ENCODE measurements at regions not wholly inside any gene's neighbourhood (a gene's known extent, or its start where the extent isn't known, plus 50 kb on each side); places are given as distances from the start of the nearest gene placed in this dataset.
A peak's percentile ranks its signal among the peaks of the same experiment; 100 is the strongest.
"Not testable (repeated sequence)": the region's sequence is repeated elsewhere in the genome, so short reads cannot be mapped to it uniquely, and the experiment has no call there.

DNA sequence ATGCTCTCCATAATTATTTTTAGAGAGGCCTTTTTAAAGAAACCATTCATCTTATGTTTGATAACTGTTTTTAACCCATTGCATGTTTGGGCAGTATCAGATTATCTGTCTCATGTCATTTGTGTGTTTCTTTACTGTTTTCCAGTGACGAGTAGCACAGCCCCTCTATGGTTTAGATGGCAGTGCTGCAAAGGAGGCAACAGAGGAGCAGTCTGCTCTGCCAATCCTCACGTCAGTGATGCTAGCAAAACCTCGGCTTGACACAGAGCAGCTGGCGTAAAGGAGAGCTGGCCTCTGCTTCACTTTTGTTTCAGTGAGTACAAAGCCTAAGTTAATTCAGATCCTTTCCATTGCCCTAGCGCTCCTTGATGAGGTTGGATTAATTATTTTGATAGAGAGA is 80.4 kb upstream of the GARIN1A start:
- no peak for ATAC-seq
- Histone ChIP-seq H3K27ac (no peak overlapping the region), H3K27me3 (no peaks in the 10 kb centered on the region), H3K9me3 (no peaks in the 10 kb centered on the region), H3K4me3 (no peak overlapping the region), H3K36me3 (peaks cover 0 to 16% of the 10 kb centered on the region in 2 donors), H3K4me1 (no peaks in the 10 kb centered on the region)
- no peak for DNase-seq
- TF ChIP-seq, protein P1, sequence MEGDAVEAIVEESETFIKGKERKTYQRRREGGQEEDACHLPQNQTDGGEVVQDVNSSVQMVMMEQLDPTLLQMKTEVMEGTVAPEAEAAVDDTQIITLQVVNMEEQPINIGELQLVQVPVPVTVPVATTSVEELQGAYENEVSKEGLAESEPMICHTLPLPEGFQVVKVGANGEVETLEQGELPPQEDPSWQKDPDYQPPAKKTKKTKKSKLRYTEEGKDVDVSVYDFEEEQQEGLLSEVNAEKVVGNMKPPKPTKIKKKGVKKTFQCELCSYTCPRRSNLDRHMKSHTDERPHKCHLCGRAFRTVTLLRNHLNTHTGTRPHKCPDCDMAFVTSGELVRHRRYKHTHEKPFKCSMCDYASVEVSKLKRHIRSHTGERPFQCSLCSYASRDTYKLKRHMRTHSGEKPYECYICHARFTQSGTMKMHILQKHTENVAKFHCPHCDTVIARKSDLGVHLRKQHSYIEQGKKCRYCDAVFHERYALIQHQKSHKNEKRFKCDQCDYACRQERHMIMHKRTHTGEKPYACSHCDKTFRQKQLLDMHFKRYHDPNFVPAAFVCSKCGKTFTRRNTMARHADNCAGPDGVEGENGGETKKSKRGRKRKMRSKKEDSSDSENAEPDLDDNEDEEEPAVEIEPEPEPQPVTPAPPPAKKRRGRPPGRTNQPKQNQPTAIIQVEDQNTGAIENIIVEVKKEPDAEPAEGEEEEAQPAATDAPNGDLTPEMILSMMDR (IDR thresholded peaks at IDR 0.05) = no peak
- intact Hi-C loops (cut with DNase I) = no loop called here

DNA sequence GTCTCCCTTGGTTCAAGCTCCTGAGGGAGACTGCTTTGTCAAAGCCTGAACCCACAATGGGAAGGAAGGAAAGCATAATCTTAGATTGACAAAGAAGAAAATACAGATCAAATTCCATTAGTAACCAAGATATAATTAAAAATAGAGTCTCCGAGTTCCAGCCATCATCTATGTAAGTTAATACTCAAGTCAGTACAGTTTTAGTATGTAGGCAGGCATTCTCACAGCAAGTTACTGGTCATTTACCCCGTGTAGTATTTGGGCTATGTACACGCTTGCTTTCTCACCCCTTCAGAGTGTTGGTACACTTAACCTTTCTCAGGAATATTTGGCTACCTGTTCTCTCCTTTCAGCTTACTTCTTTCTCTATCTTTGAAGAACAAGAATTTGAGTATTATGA is 79.9 kb upstream of the GARIN1A start:
- H3K4me3 ChIP-seq; H3K4me1 ChIP-seq; intact Hi-C loops (cut with DNase I); DNase-seq; H3K27ac ChIP-seq; H3K9me3 ChIP-seq; ATAC-seq; H3K27me3 ChIP-seq: not testable (repeated sequence)
- peaks cover 0 to 16% of the 10 kb centered on the region in 2 donors for H3K36me3 ChIP-seq

DNA sequence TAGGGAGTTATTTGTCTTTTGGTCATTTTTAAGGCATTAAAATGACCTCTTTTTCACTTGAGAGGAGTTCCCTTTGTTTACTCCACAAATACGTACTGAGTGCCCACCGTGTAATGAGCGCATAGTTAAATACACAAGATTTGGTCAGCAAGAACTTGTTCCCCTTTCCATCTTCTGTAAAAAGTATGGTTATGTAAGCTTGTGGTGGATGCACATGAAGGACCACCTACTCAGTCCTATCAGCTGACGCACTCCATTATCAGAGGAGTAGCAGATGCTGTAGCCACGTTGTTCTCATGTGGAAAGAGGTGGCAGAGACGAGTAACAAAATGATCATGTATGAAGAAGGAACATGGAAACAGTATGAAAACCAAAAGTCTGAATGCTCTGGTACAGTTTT is 78.0 kb upstream of the GARIN1A start:
- ATAC-seq; intact Hi-C loops (cut with DNase I); DNase-seq; H3K27ac ChIP-seq; H3K4me1 ChIP-seq; H3K27me3 ChIP-seq; H3K4me3 ChIP-seq; H3K9me3 ChIP-seq: not testable (repeated sequence)
- peaks cover 0 to 16% of the 10 kb centered on the region in 2 donors for H3K36me3 ChIP-seq

DNA sequence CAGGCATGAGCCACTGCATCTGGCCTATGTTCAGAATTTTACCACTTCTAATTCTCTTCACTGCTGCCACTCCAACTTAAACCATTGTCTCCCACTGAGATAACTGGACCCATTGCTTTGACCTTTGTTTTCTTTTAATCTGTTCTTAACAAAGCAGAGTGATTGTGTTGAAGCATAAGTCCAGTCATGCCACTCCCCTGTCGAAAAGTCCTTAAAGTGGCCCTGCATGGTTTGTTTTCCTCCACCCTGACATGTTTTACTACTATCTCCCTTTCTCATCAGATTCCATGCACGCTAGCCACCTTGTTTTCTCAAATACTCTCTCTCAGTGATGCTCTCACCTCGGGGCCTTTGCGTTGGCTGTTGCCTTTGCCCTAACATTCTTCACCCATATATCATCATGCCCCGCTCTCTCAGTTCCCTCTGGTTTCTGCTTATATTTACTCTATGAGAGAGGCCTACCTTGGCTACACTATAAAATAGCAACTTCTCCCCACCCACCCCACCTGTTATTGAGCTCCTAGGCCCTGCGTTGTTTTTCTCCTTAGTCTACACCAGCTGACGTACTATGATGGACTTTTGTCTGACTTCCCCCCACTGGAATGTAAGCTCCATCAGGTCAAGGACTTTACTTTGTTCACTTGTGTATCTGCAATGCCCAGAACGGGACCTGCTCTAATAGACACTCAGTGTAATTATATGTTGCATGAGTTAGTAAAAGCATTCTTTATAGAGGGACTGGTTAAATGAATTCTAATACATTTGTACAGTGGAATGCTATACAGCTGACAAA is 75.6 kb upstream of the GARIN1A start:
- peaks cover 0 to 21% of the 10 kb centered on the region in 2 donors for H3K36me3 ChIP-seq
- H3K27ac ChIP-seq; H3K4me1 ChIP-seq; intact Hi-C loops (cut with DNase I); H3K9me3 ChIP-seq; ATAC-seq; H3K4me3 ChIP-seq; H3K27me3 ChIP-seq; DNase-seq: not testable (repeated sequence)

DNA sequence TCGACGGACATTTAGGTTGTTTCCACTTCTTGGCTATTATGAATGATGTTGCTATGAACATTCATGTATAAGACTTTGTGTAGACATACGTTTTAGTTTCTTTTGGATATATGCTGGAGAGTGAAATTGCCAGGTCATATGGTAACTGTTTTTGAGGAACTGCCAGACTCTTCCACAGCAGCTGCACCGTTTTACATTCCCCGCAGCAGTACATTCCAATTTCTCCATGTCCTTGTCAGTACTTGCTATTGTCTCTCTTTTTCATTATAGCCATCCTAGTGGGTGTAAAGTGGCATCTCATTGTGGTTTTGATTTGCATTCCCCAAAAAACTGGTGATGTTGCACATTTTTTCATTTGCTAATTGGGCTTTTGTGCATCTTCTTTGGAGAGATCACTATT is 73.1 kb upstream of the GARIN1A start:
- intact Hi-C loops (cut with DNase I); ATAC-seq; DNase-seq: not testable (repeated sequence)

DNA sequence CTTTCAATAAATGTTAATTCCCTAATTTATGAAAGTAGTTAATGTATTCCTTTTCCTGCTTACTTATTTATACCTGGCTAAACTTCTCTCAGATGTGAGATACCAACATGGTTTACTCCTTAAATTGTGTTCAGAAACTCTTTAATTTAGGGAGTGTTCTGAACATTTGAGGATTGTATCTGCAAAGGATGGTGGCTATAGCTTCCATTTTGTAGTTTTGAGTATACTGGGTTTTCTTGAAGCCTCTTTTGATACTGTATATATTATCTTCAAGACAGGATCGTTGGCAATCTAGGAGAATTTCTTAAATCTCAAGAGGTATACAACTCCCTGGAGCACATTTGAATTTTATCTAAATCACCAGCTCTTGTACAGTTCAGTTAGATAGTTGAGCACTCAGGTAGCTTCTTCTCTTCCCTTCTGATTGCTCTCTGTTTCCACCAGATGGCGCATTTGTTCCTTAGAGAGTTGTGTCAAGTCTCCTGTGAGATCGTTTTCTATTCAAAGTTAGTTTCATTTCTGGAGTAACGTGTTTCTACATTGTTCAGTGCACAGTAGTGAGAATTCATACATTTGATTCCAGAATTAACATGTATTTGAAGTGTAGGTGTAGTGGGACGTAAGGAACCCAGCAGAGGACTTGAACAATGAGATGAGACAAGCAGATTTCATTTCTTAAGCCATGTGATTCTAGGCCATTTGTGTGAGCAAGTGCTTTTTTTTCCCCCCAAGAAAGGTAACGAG is 63.2 kb upstream of the GARIN1A start:
- H3K27ac ChIP-seq; intact Hi-C loops (cut with DNase I); H3K9me3 ChIP-seq; H3K27me3 ChIP-seq; H3K4me1 ChIP-seq; H3K4me3 ChIP-seq: not testable (repeated sequence)
- TF ChIP-seq, protein P1 (IDR thresholded peaks at IDR 0.05) = peak; percentile 44 to 51
- DNase-seq (peak in 2 of 4 donors; percentile 17 to 20), ATAC-seq (peak; percentile 93)
- peaks cover 0 to 42% of the 10 kb centered on the region in 2 donors for H3K36me3 ChIP-seq

More for the DNA sequence above, 73.1 kb upstream of the GARIN1A start:
- not testable (repeated sequence) for H3K4me1 ChIP-seq, H3K4me3 ChIP-seq, H3K27me3 ChIP-seq, H3K27ac ChIP-seq, H3K9me3 ChIP-seq, H3K36me3 ChIP-seq

DNA sequence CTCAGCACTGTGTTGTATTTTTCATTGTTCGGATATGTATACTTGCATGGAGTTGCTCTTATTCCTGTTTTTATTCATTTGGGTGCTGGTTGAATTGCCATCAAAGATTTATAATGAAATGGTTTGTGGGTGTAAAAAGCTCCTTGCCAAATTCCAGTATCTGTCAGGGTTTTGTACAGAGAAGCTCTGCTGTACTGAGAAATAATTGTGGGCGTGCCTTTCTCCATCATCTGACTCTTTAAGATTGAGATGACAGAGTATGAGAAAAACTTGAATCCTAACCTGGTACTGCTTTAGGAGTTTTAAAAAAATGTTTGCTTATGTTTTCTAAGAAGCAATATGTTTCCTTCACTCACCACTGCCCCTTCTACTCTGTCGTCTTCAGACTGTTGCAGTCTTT is 58.7 kb upstream of the GARIN1A start:
- H3K9me3 ChIP-seq; ATAC-seq; H3K4me1 ChIP-seq; intact Hi-C loops (cut with DNase I); H3K4me3 ChIP-seq; DNase-seq; H3K27me3 ChIP-seq; H3K27ac ChIP-seq: not testable (repeated sequence)
- H3K36me3 ChIP-seq = peaks cover 0 to 56% of the 10 kb centered on the region in 2 donors

DNA sequence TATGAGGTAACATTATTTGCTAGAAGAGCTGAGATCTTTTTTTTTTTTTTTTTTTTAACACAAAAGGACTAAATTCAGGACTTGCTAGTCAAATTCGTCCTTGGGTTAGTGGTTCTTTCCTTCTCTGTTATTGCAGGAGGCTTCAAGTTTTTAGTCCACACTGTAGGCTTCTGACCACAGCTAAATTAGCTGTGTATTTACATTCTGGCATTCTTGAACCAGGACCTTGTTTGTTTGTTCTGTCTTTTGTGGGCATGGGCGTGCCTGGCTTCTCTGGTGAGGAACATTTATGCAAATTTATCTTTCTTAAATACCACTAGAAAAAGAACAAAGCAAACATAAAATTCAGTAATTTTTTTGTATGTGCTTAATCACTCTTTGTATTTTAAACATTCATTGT is 57.3 kb upstream of the GARIN1A start:
- ATAC-seq; H3K4me3 ChIP-seq; intact Hi-C loops (cut with DNase I); H3K9me3 ChIP-seq; H3K27me3 ChIP-seq; DNase-seq; H3K4me1 ChIP-seq; H3K27ac ChIP-seq: not testable (repeated sequence)
- peaks cover 0 to 68% of the 10 kb centered on the region in 2 donors for H3K36me3 ChIP-seq

DNA sequence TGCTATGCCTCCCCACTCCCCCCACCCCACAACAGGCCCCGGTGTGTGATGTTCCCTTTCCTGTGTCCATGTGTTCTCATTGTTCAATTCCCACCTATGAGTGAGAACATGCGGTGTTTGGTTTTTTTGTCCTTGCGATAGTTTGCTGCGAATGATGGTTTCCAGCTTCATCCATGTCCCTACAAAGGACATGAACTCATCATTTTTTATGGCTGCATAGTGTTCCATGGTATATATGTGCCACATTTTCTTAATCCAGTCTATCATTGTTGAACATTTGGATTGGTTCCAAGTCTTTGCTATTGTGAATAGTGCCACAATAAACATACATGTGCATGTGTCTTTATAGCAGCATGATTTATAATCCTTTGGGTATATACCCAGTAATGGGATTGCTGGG is 55.3 kb upstream of the GARIN1A start:
- peaks cover 0 to 70% of the 10 kb centered on the region in 2 donors for H3K36me3 ChIP-seq
- DNase-seq; H3K4me1 ChIP-seq; H3K27ac ChIP-seq; intact Hi-C loops (cut with DNase I); ATAC-seq; H3K9me3 ChIP-seq; H3K4me3 ChIP-seq; H3K27me3 ChIP-seq: not testable (repeated sequence)
